ENCODE measurements at regions not wholly inside any gene's neighbourhood (a gene's known extent, or its start where the extent isn't known, plus 50 kb on each side); places are given as distances from the start of the nearest gene placed in this dataset.

DNA sequence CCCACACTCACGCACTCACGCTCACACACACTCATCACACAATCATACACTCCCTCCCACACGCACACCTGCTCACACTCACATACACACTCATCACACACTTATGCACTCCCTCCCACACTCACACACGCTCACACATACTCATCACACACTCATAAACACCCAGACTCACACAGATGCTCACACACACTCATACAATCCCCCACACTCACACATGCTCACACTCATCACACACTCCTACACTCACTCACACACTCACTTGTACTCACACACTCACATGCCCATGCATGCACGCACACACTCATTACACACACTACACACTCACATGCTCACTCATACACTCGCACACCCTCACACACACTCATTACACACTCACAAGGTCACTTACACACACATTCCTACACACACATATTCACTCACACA lies 131.1 kb upstream of the PDE10A start:
- no peak overlapping the region for H3K4me3 ChIP-seq (ENCODE audit: control insufficient read depth, low read depth, low read length)
- TF ChIP-seq, protein P1, sequence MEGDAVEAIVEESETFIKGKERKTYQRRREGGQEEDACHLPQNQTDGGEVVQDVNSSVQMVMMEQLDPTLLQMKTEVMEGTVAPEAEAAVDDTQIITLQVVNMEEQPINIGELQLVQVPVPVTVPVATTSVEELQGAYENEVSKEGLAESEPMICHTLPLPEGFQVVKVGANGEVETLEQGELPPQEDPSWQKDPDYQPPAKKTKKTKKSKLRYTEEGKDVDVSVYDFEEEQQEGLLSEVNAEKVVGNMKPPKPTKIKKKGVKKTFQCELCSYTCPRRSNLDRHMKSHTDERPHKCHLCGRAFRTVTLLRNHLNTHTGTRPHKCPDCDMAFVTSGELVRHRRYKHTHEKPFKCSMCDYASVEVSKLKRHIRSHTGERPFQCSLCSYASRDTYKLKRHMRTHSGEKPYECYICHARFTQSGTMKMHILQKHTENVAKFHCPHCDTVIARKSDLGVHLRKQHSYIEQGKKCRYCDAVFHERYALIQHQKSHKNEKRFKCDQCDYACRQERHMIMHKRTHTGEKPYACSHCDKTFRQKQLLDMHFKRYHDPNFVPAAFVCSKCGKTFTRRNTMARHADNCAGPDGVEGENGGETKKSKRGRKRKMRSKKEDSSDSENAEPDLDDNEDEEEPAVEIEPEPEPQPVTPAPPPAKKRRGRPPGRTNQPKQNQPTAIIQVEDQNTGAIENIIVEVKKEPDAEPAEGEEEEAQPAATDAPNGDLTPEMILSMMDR (IDR thresholded peaks at IDR 0.05; ENCODE audit: control insufficient read depth, insufficient read depth, low read depth, low read length, missing control alignments): no peak
- DNase-seq (ENCODE audit: low read depth): no peak

DNA sequence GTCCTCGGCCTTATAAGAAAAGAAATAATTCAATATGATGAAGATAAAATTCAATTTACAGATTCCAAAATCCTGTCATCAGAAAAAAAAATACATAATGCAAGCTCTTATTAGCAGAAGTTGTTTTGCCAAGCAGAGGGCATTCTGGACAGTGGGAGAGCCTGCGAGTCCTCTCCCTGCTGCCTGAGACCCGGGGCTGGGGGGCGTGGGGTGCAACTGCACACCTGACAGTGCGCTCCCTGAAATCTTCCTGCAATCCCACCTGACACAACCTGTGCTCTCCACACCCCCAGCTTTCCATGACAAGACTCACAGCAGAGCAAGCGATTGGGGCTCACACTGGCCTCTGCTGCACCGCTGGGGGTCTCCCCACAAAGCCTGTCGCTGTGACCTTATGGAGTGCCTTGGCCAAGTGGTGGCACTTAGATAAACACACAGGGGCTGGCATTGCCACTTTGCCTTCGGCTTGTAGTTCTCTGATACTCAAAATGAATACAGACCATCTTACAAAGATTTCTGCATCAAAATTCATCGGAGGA lies 130.3 kb upstream of the PDE10A start:
- DNase-seq (ENCODE audit: low read depth): no peak
- no peak overlapping the region for H3K4me3 ChIP-seq (ENCODE audit: control insufficient read depth, low read depth, low read length)
- TF ChIP-seq, protein P1 (IDR thresholded peaks at IDR 0.05; ENCODE audit: control insufficient read depth, insufficient read depth, low read depth, low read length, missing control alignments): no peak

DNA sequence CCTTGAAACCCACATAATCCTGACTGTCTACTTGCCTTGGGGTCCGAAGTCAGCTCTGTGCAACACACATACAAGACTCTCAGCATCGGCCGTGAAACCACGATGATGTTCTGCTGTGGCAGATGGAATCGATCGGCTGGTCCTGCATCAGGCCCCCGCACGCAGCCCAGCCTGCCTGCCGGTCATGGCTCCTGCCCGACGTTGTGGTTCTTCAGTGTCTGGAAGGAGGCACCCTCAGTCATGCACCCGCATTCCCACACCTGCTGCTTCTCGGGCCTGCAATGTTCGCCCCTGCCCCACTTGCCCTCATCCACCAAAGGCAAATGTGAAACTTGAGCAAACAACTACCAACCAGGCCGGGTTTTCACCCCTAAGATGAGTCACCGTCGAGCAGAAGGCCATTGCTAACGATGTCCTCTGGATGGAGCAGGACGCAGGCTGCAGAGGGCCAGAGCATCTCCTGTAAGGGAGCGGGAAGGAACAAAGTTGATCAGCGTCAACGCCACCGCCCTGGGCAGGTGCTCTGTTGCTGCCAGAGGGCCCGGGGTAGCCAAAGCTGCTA lies 128.9 kb upstream of the PDE10A start:
- TF ChIP-seq, protein P1 (IDR thresholded peaks at IDR 0.05; ENCODE audit: control insufficient read depth, insufficient read depth, low read depth, low read length, missing control alignments): no peak
- no peak overlapping the region for H3K4me3 ChIP-seq (ENCODE audit: control insufficient read depth, low read depth, low read length)
- DNase-seq (ENCODE audit: low read depth): no peak

DNA sequence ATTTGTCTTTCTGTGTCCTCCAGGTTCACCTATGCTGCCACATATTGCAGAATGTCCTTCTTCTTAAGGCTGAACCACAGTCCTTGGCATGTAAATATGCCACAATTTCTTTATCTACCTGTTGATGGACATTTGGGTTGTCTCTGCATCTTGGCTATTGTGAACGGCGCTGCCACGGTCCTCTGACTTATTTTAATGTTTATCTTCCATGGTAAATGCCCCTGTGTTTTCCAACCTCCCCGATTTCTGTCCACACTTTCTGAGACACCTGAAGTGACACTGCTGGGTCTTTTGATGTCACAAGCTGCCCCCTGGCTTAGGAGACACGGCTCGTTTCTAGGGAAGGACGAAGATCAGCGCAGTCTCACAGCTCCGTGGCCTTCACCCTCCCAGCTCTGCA lies 128.3 kb upstream of the PDE10A start:
- no peak for DNase-seq (ENCODE audit: low read depth)
- H3K4me3 ChIP-seq (ENCODE audit: control insufficient read depth, low read depth, low read length): no peak overlapping the region
- TF ChIP-seq, protein P1 (IDR thresholded peaks at IDR 0.05; ENCODE audit: control insufficient read depth, insufficient read depth, low read depth, low read length, missing control alignments): no peak

DNA sequence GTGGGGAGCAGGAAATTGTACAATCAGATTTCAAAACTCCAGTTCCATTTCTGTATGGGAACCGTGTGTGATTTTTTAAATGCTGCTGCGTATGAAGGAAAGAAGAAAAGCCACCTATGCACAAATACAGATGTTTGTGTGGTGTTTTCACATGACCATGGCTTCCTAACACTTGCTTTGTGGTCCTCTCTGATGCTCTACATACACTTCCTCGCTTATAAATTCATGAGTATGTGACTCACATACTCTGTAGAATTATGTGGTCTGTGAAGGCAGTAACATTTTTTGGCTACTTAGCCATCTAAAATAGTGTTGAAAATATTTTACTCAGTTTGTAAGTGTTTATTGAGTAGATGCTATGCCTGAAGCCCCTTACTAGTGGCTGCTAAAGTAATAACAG lies 119.8 kb upstream of the PDE10A start:
- TF ChIP-seq, protein P1 (IDR thresholded peaks at IDR 0.05; ENCODE audit: control insufficient read depth, insufficient read depth, low read depth, low read length, missing control alignments): no peak
- H3K4me3 ChIP-seq (ENCODE audit: control insufficient read depth, low read depth, low read length): no peak overlapping the region
- DNase-seq (ENCODE audit: low read depth): no peak

DNA sequence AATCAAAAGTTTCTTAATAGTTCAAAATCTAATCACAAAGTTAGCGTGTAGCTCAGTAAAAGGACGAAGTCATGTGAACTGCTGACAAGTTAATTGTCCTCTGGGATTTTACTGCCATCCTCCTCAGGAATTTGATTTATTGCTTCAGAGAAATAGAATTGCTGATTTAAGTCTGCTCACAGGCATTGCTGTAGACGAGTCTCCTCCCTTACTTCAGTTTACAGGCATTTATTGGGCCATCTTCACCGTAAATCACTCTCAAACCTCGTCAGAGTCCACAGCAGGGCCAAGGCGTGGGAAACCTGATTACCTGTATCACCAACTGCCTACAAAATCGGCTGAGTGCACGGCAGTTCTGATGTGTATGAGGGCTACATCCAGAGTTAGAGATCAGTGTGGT lies 119.1 kb upstream of the PDE10A start:
- TF ChIP-seq, protein P1 (IDR thresholded peaks at IDR 0.05; ENCODE audit: control insufficient read depth, insufficient read depth, low read depth, low read length, missing control alignments): no peak
- DNase-seq (ENCODE audit: low read depth): no peak
- no peak overlapping the region for H3K4me3 ChIP-seq (ENCODE audit: control insufficient read depth, low read depth, low read length)

Data from AG09309 (cell line).